HL-60 (cell line): ENCODE measurements at regions not wholly inside any gene's neighbourhood (a gene's known extent, or its start where the extent isn't known, plus 50 kb on each side); places are given as distances from the start of the nearest gene placed in this dataset.

Experiments
- DNase-seq, 2 experiments: peaks; one replicate each; pipeline ENCODE4 v3.0.0-alpha.2; 2010 to 2020; ENCODE audit warnings: low read depth in 1 of 2, low spot score in 1 of 2
- H3K27ac ChIP-seq: fragments of 250-450 bp; sonication (Bioruptor Pico); replicated peaks from 2 replicates; pipeline ENCODE4 v1.5.1; 2020; ENCODE audit warnings: mild to moderate bottlenecking, moderate library complexity
- H3K27me3 ChIP-seq: fragments of 250-450 bp; sonication (Bioruptor Pico); 2 replicates; pipeline ENCODE4 v1.5.1; 2021; ENCODE audit warnings: mild to moderate bottlenecking, moderate library complexity; ENCODE audit not compliant: insufficient read depth, poor library complexity, severe bottlenecking
- H3K4me3 ChIP-seq: replicated peaks from 2 replicates; pipeline ENCODE4 v1.5.1; 2011; ENCODE audit warnings: mild to moderate bottlenecking, control low read depth, low read length; ENCODE audit not compliant: insufficient read depth
- GABPA ChIP-seq: IDR thresholded peaks from 2 replicates; pipeline ENCODE4 v1.6.1; 2012; ENCODE audit warnings: low read depth
- POLR2AphosphoS5 ChIP-seq: IDR thresholded peaks from 2 replicates; pipeline ENCODE4 v1.6.1; 2012; ENCODE audit warnings: low read depth
- SPI1 ChIP-seq: IDR thresholded peaks from 2 replicates; pipeline ENCODE4 v1.6.1; 2012; ENCODE audit warnings: low read depth, mild to moderate bottlenecking, borderline replicate concordance
- TF ChIP-seq, protein P1 (sequence below): IDR thresholded peaks from one replicate; pipeline ENCODE4 v1.5.1; 2011; ENCODE audit warnings: low read length, control low read depth, inconsistent platforms; ENCODE audit not compliant: insufficient read depth
- TF ChIP-seq, protein P2 (sequence below): IDR thresholded peaks from 2 replicates; pipeline ENCODE4 v1.6.1; 2012; ENCODE audit warnings: low read depth; ENCODE audit not compliant: insufficient replicate concordance

DNA sequence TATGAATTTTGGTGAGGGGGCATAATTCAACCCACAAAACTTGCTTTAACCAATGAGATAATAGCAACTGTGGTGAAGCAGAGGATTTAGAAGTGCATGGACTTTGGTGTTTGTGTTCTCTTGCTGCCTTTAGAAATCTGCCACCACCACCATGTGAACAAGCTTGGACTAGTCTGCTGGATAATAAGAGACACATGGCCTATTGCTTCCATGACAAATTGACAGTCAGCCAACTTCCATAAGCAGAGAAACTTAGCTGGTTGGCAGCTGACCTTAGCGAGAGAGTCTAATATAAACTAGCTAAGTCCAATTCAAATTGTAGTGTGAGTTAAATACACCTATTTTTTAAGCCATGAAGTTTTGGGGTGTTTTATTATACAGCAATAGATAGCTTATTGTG lies 482.1 kb upstream of the ANO5 start:
- TF ChIP-seq GABPA (no peak), SPI1 (no peak), POLR2AphosphoS5 (no peak)
- Histone ChIP-seq H3K27ac (no peak overlapping the region), H3K27me3 (no peaks in the 10 kb centered on the region), H3K4me3 (no peak overlapping the region)
- DNase-seq = no peak

DNA sequence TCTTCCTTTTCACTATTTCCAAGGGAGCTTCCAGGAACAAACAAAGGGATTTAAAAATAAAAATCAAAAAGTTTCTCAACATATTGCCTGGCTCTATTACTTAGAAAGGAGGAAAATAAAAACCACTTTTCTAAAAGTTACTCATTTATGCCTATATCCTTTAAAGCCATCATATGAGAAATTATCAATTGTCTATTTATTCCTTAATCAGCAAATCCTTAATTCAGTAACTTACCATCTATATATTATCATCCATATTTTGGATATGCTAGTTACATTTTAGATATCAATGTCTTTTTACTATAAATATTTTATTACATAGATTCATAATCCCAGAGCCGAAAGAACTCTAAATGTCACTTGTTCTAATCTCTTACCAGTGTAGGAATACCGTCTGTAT lies 481.5 kb upstream of the ANO5 start:
- no peak for DNase-seq
- Histone ChIP-seq H3K27me3 (no peaks in the 10 kb centered on the region), H3K4me3 (no peak overlapping the region), H3K27ac (no peak overlapping the region)
- TF ChIP-seq SPI1 = no peak
- TF ChIP-seq, protein P1, sequence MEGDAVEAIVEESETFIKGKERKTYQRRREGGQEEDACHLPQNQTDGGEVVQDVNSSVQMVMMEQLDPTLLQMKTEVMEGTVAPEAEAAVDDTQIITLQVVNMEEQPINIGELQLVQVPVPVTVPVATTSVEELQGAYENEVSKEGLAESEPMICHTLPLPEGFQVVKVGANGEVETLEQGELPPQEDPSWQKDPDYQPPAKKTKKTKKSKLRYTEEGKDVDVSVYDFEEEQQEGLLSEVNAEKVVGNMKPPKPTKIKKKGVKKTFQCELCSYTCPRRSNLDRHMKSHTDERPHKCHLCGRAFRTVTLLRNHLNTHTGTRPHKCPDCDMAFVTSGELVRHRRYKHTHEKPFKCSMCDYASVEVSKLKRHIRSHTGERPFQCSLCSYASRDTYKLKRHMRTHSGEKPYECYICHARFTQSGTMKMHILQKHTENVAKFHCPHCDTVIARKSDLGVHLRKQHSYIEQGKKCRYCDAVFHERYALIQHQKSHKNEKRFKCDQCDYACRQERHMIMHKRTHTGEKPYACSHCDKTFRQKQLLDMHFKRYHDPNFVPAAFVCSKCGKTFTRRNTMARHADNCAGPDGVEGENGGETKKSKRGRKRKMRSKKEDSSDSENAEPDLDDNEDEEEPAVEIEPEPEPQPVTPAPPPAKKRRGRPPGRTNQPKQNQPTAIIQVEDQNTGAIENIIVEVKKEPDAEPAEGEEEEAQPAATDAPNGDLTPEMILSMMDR = no peak
- TF ChIP-seq, protein P2, sequence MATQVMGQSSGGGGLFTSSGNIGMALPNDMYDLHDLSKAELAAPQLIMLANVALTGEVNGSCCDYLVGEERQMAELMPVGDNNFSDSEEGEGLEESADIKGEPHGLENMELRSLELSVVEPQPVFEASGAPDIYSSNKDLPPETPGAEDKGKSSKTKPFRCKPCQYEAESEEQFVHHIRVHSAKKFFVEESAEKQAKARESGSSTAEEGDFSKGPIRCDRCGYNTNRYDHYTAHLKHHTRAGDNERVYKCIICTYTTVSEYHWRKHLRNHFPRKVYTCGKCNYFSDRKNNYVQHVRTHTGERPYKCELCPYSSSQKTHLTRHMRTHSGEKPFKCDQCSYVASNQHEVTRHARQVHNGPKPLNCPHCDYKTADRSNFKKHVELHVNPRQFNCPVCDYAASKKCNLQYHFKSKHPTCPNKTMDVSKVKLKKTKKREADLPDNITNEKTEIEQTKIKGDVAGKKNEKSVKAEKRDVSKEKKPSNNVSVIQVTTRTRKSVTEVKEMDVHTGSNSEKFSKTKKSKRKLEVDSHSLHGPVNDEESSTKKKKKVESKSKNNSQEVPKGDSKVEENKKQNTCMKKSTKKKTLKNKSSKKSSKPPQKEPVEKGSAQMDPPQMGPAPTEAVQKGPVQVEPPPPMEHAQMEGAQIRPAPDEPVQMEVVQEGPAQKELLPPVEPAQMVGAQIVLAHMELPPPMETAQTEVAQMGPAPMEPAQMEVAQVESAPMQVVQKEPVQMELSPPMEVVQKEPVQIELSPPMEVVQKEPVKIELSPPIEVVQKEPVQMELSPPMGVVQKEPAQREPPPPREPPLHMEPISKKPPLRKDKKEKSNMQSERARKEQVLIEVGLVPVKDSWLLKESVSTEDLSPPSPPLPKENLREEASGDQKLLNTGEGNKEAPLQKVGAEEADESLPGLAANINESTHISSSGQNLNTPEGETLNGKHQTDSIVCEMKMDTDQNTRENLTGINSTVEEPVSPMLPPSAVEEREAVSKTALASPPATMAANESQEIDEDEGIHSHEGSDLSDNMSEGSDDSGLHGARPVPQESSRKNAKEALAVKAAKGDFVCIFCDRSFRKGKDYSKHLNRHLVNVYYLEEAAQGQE = no peak
- no peak for TF ChIP-seq POLR2AphosphoS5
- TF ChIP-seq GABPA = no peak

DNA sequence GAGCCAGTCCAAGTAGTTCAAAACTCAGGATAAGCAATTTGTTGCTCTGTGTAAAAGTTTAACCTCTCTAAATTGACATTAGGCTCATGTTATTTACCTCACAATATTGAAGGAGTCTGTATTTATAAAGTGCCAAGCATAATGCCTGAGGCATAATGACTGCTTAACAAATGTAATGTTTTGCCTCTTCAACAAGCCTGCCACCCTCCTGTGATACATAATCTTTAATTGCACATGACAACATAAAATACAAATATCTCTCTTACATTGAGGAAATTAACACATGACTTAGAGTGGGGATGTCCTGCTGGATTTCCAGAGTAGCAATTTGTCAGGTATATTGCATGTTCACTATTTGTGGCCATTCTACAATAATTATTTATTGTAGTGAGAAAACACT lies 469.2 kb upstream of the ANO5 start:
- TF ChIP-seq, protein P1 = no peak
- TF ChIP-seq SPI1 = no peak
- TF ChIP-seq GABPA = no peak
- TF ChIP-seq, protein P2 = no peak
- TF ChIP-seq POLR2AphosphoS5 = no peak
- Histone ChIP-seq H3K4me3 (no peak overlapping the region), H3K27ac (no peak overlapping the region), H3K27me3 (no peaks in the 10 kb centered on the region)
- DNase-seq = no peak

DNA sequence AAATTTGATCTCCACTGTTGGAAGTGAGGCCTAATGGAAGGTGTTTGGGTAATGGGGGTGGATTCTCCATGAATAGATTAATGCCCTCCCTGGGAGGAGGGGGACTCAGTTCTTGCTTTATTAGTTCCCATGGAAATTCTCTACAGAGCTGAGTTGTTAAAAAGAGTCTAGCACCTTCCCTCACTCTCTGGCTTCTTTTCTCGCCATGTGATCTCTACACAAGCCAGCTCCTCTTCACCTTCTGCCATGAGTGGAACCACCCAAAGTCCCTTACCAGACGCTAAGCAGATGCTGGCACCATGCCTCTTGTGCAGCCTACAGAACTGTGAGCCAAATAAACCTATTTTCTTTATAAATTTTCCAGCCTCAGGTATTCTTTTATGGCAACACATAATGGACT lies 465.8 kb upstream of the ANO5 start:
- TF ChIP-seq SPI1 (no peak), POLR2AphosphoS5 (no peak), GABPA (no peak)
- TF ChIP-seq, protein P1 = no peak
- TF ChIP-seq, protein P2 = no peak
- H3K27me3 ChIP-seq = no peaks in the 10 kb centered on the region

More for the DNA sequence above, 465.8 kb upstream of the ANO5 start:
- DNase-seq = no peak
- Histone ChIP-seq H3K27ac (no peak overlapping the region), H3K4me3 (no peak overlapping the region)
